Peyer's patch (tissue), 4 donors: ENCODE measurements at regions not wholly inside any gene's neighbourhood (a gene's known extent, or its start where the extent isn't known, plus 50 kb on each side); places are given as distances from the start of the nearest gene placed in this dataset.

Source experiments
- POLR2A ChIP-seq, 2 donors: fragments of 450-650 bp; IDR thresholded peaks; one replicate each; pipeline ENCODE4 v1.5.1; 2017; ENCODE audit warnings: antibody characterized with exemption in 2 of 2, mild to moderate bottlenecking in 2 of 2, moderate library complexity in 2 of 2
- TF ChIP-seq, protein P1 (sequence below), 6 experiments: fragments of 450-650 bp in 4 of 6; fragments of 200-600 bp in 2 of 6; sonication (generic) in 1 of 6; IDR thresholded peaks; one replicate each; pipeline ENCODE4 v1.5.1; 2017 to 2019; ENCODE audit warnings: antibody characterized with exemption in 6 of 6, mild to moderate bottlenecking in 3 of 6, moderate library complexity in 1 of 6

DNA sequence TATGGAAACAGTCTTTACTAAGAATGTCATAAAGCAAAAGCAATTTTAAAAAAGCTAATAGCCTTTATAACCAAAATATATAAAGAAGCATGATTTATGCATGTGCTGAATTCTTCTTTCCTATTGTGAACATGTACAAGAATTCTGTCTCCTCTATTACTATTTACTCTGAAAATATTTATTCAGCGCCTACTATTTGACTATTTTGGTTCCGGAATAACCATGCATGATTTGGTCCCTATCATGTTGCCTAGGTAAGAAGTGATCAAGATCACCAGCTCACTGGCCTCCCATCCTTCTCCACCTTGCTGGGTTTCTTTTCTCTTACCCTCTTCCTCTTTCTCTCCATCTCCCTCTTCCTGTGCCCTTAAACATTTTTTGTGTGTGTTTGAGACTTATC lies 443.8 kb downstream of the SH3GL2 start:
- no peak for TF ChIP-seq POLR2A (IDR thresholded peaks at IDR 0.05)
- TF ChIP-seq, protein P1, sequence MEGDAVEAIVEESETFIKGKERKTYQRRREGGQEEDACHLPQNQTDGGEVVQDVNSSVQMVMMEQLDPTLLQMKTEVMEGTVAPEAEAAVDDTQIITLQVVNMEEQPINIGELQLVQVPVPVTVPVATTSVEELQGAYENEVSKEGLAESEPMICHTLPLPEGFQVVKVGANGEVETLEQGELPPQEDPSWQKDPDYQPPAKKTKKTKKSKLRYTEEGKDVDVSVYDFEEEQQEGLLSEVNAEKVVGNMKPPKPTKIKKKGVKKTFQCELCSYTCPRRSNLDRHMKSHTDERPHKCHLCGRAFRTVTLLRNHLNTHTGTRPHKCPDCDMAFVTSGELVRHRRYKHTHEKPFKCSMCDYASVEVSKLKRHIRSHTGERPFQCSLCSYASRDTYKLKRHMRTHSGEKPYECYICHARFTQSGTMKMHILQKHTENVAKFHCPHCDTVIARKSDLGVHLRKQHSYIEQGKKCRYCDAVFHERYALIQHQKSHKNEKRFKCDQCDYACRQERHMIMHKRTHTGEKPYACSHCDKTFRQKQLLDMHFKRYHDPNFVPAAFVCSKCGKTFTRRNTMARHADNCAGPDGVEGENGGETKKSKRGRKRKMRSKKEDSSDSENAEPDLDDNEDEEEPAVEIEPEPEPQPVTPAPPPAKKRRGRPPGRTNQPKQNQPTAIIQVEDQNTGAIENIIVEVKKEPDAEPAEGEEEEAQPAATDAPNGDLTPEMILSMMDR (IDR thresholded peaks at IDR 0.05) = no peak
